ENCODE measurements at regions not wholly inside any gene's neighbourhood (a gene's known extent, or its start where the extent isn't known, plus 50 kb on each side); places are given as distances from the start of the nearest gene placed in this dataset.

- no peak overlapping the region for H3K9ac ChIP-seq (ENCODE audit: low read length in 3 of 3)
- FAIRE-seq (no peak), DNase-seq (no peak)
- no peak overlapping the region for H3K27ac ChIP-seq (ENCODE audit: low read depth in 2 of 2, low read length in 2 of 2)
- no peak overlapping the region for H3K4me3 ChIP-seq (ENCODE audit: low read length in 3 of 3)
- no peaks in the 10 kb centered on the region for H3K36me3 ChIP-seq (ENCODE audit: control insufficient read depth in 2 of 3, insufficient read depth in 3 of 3, low read length in 3 of 3)
- TF ChIP-seq CTCF (IDR thresholded peaks at IDR 0.05; ENCODE audit: borderline replicate concordance, extremely low read depth, insufficient read depth), result no peak
- intact Hi-C loops (cut with DNase I), result no loop called here
- no peaks in the 10 kb centered on the region for H3K27me3 ChIP-seq (ENCODE audit: control insufficient read depth, insufficient read depth, low read length)
- H3K9me3 ChIP-seq (ENCODE audit: control insufficient read depth in 2 of 3, insufficient read depth in 1 of 3, low read length in 3 of 3), result no peaks in the 10 kb centered on the region
- H3K4me1 ChIP-seq (ENCODE audit: control insufficient read depth in 2 of 3, insufficient read depth in 2 of 3, low read depth in 1 of 3, low read length in 3 of 3), result no peaks in the 10 kb centered on the region
Measured at GRCh38 chr13:75023609-75024008, 458.4 kb downstream of the TBC1D4 start.

- no peaks in the 10 kb centered on the region for H3K9me3 ChIP-seq (ENCODE audit: control insufficient read depth in 2 of 3, insufficient read depth in 1 of 3, low read length in 3 of 3)
- no peaks in the 10 kb centered on the region for H3K36me3 ChIP-seq (ENCODE audit: control insufficient read depth in 2 of 3, insufficient read depth in 3 of 3, low read length in 3 of 3)
- no peak overlapping the region for H3K4me3 ChIP-seq (ENCODE audit: low read length in 3 of 3)
- no peak for TF ChIP-seq CTCF (IDR thresholded peaks at IDR 0.05; ENCODE audit: borderline replicate concordance, extremely low read depth, insufficient read depth)
- no peaks in the 10 kb centered on the region for H3K27me3 ChIP-seq (ENCODE audit: control insufficient read depth, insufficient read depth, low read length)
- no peak overlapping the region for H3K9ac ChIP-seq (ENCODE audit: low read length in 3 of 3)
- no peak for FAIRE-seq
- DNase-seq, result no peak
- no peak overlapping the region for H3K27ac ChIP-seq (ENCODE audit: low read depth in 2 of 2, low read length in 2 of 2)
- no peaks in the 10 kb centered on the region for H3K4me1 ChIP-seq (ENCODE audit: control insufficient read depth in 2 of 3, insufficient read depth in 2 of 3, low read depth in 1 of 3, low read length in 3 of 3)
- intact Hi-C loops (cut with DNase I), result no loop called here
Measured at GRCh38 chr13:75021151-75021550, 460.8 kb downstream of the TBC1D4 start.

- no peak for TF ChIP-seq CTCF (IDR thresholded peaks at IDR 0.05; ENCODE audit: borderline replicate concordance, extremely low read depth, insufficient read depth)
- Histone ChIP-seq H3K9ac (ENCODE audit: low read length in 3 of 3) (no peak overlapping the region), H3K9me3 (ENCODE audit: control insufficient read depth in 2 of 3, insufficient read depth in 1 of 3, low read length in 3 of 3) (no peaks in the 10 kb centered on the region), H3K4me3 (ENCODE audit: low read length in 3 of 3) (no peak overlapping the region), H3K4me1 (ENCODE audit: control insufficient read depth in 2 of 3, insufficient read depth in 2 of 3, low read depth in 1 of 3, low read length in 3 of 3) (no peaks in the 10 kb centered on the region), H3K36me3 (ENCODE audit: control insufficient read depth in 2 of 3, insufficient read depth in 3 of 3, low read length in 3 of 3) (no peaks in the 10 kb centered on the region), H3K27me3 (ENCODE audit: control insufficient read depth, insufficient read depth, low read length) (no peaks in the 10 kb centered on the region), H3K27ac (ENCODE audit: low read depth in 2 of 2, low read length in 2 of 2) (no peak overlapping the region)
- DNase-seq (no peak), FAIRE-seq (no peak)
- intact Hi-C loops (cut with DNase I), result no loop called here
Measured at GRCh38 chr13:75016225-75016624, 465.7 kb downstream of the TBC1D4 start.

- Histone ChIP-seq H3K4me1 (ENCODE audit: control insufficient read depth in 2 of 3, insufficient read depth in 2 of 3, low read depth in 1 of 3, low read length in 3 of 3) (no peaks in the 10 kb centered on the region), H3K36me3 (ENCODE audit: control insufficient read depth in 2 of 3, insufficient read depth in 3 of 3, low read length in 3 of 3) (no peaks in the 10 kb centered on the region), H3K9me3 (ENCODE audit: control insufficient read depth in 2 of 3, insufficient read depth in 1 of 3, low read length in 3 of 3) (no peaks in the 10 kb centered on the region), H3K27me3 (ENCODE audit: control insufficient read depth, insufficient read depth, low read length) (no peaks in the 10 kb centered on the region), H3K27ac (ENCODE audit: low read depth in 2 of 2, low read length in 2 of 2) (no peak overlapping the region), H3K4me3 (ENCODE audit: low read length in 3 of 3) (no peak overlapping the region), H3K9ac (ENCODE audit: low read length in 3 of 3) (no peak overlapping the region)
- DNase-seq, result no peak
- no peak for TF ChIP-seq CTCF (IDR thresholded peaks at IDR 0.05; ENCODE audit: borderline replicate concordance, extremely low read depth, insufficient read depth)
- intact Hi-C loops (cut with DNase I), result no loop called here
- no peak for FAIRE-seq
Measured at GRCh38 chr13:75013818-75014217, 468.2 kb downstream of the TBC1D4 start.
